ENCODE measurements at regions not wholly inside any gene's neighbourhood (a gene's known extent, or its start where the extent isn't known, plus 50 kb on each side); places are given as distances from the start of the nearest gene placed in this dataset.

GRCh38 chr1:235018720-235019444 is 109.8 kb downstream of the TOMM20 start:
- TF ChIP-seq POLR2A (IDR thresholded peaks at IDR 0.05) (no peak), EP300 (IDR thresholded peaks at IDR 0.05; ENCODE audit: low read depth) (no peak)

Measured in transverse colon (tissue), 1 donor.